ENCODE measurements at regions not wholly inside any gene's neighbourhood (a gene's known extent, or its start where the extent isn't known, plus 50 kb on each side); places are given as distances from the start of the nearest gene placed in this dataset.

DNA sequence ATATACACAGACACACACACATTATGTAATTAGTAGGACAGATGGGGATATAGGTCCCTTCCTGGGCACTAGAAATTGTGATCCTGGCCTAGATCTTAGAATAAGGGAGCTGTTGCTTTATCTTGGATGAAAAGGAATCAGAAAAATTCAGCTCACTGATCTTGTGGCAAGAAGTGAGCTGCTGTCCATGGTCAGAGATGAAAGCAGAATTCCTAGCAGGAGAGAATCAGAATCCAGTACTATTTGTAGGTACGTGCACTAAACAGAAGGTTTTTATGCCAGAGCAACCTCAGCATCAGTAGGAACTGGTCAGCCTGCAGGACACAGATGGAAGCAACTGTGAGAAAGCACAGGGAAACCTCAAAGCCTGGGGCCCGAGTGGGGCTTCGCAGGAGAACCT lies 549.2 kb upstream of the POM121L12 start:
- TF ChIP-seq SP1 (IDR thresholded peaks at IDR 0.05) (no peak), L3MBTL2 (conservative IDR thresholded peaks at IDR 0.05) (no peak), BHLHE40 (IDR thresholded peaks at IDR 0.05; ENCODE audit: borderline replicate concordance) (no peak), CTBP1 (IDR thresholded peaks at IDR 0.05; ENCODE audit: borderline replicate concordance) (no peak), ARNT (IDR thresholded peaks at IDR 0.05) (no peak), TARDBP (IDR thresholded peaks at IDR 0.05) (no peak), FOXK2 (IDR thresholded peaks at IDR 0.05) (no peak), NFRKB (IDR thresholded peaks at IDR 0.05) (no peak), LEF1 (IDR thresholded peaks at IDR 0.05; ENCODE audit: borderline replicate concordance) (no peak), HDGF (IDR thresholded peaks at IDR 0.05; ENCODE audit: borderline replicate concordance) (no peak), ELF4 (IDR thresholded peaks at IDR 0.05) (no peak), FOXM1 (IDR thresholded peaks at IDR 0.05; ENCODE audit: borderline replicate concordance) (no peak), SUZ12 (IDR thresholded peaks at IDR 0.05) (no peak), FOXA1 (IDR thresholded peaks at IDR 0.05) (no peak)

Data from HEK293T (cell line).